Ovary (tissue), 3 donors: ENCODE measurements at regions not wholly inside any gene's neighbourhood (a gene's known extent, or its start where the extent isn't known, plus 50 kb on each side); places are given as distances from the start of the nearest gene placed in this dataset.

Experiments
- EP300 ChIP-seq: sonication (generic); formaldehyde crosslinking; IDR thresholded peaks from one replicate; pipeline ENCODE4 v1.6.1; 2017; ENCODE audit warnings: antibody characterized with exemption
- POLR2A ChIP-seq: fragments of 450-650 bp; IDR thresholded peaks from one replicate; pipeline ENCODE4 v1.6.1; 2017; ENCODE audit warnings: antibody characterized with exemption, mild to moderate bottlenecking, moderate library complexity
- TF ChIP-seq, protein P1 (sequence below), 3 donors: fragments of 450-650 bp in 2 of 3; fragments of 200-600 bp in 1 of 3; IDR thresholded peaks; one replicate each; pipeline versions ENCODE4 v1.5.1 to v1.8.0; 2016 to 2022; ENCODE audit warnings: antibody characterized with exemption in 3 of 3, mild to moderate bottlenecking in 1 of 3
- donor health status: DM: no; HTN: no; CAD: no.

DNA sequence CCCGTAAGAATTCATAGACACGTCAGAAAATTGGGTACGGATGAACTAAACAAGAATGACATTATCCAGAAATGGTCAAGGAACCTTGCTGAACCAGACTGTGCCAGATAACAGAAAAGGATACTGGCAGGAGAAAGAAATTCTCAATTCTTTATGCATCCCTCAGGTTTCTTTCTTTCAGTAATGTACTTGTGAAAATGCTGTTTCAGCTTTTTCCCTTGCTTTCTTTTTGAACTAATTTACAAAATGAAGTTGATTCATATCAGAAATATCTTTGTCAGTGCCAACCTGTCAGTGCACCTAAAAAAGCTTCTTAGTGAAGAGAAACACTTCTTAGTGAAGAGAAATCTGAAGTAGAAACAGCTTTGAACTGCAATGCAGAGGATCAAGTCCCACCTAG lies 643.6 kb upstream of the RORB start:
- TF ChIP-seq, protein P1, sequence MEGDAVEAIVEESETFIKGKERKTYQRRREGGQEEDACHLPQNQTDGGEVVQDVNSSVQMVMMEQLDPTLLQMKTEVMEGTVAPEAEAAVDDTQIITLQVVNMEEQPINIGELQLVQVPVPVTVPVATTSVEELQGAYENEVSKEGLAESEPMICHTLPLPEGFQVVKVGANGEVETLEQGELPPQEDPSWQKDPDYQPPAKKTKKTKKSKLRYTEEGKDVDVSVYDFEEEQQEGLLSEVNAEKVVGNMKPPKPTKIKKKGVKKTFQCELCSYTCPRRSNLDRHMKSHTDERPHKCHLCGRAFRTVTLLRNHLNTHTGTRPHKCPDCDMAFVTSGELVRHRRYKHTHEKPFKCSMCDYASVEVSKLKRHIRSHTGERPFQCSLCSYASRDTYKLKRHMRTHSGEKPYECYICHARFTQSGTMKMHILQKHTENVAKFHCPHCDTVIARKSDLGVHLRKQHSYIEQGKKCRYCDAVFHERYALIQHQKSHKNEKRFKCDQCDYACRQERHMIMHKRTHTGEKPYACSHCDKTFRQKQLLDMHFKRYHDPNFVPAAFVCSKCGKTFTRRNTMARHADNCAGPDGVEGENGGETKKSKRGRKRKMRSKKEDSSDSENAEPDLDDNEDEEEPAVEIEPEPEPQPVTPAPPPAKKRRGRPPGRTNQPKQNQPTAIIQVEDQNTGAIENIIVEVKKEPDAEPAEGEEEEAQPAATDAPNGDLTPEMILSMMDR (IDR thresholded peaks at IDR 0.05), result no peak
- TF ChIP-seq POLR2A (no peak), EP300 (no peak)
